ENCODE measurements at regions not wholly inside any gene's neighbourhood (a gene's known extent, or its start where the extent isn't known, plus 50 kb on each side); places are given as distances from the start of the nearest gene placed in this dataset.
"Not testable (repeated sequence)": the region's sequence is repeated elsewhere in the genome, so short reads cannot be mapped to it uniquely, and the experiment has no call there.

DNA sequence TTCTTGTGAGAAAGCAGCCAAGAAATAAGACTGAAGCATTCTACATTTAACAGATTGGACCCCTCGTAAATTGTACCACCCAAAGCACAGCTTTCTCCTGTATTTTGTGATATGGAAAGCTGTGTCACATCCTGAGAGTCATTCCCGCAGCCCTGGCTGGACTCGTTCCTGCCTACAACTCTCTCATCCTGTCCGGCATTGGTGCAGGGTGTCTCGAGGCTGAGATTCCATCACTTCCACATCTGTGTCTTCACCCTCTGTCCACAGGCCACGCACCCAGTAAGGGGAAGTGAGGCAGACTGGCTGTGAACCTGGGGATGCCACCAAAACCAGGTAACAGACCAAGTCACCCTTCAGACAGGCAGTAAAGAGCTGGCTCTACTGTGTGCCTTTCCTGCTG is 146.2 kb upstream of the KLF6 start:
- no peak for DNase-seq (ENCODE audit: extremely low read depth in 1 of 2, low read depth in 1 of 2)

DNA sequence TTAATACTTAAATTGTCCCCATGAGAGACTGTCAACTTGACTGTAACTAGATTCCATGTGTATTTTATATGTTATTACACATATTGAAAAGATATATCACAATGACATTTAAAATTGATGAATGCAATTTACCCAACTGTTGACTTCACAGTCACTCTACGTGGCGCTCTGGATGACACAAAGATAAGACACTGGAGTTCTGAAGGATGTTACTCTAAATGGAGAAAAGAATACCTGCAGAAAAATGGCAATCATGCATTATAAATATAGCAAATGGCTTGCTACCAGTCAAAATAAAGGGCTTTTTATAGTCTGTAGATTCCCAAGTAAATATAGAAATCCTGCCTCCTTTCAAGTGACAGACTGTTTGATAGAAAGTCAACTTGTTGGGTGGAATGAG is 143.6 kb upstream of the KLF6 start:
- no peak for DNase-seq (ENCODE audit: extremely low read depth in 1 of 2, low read depth in 1 of 2)

DNA sequence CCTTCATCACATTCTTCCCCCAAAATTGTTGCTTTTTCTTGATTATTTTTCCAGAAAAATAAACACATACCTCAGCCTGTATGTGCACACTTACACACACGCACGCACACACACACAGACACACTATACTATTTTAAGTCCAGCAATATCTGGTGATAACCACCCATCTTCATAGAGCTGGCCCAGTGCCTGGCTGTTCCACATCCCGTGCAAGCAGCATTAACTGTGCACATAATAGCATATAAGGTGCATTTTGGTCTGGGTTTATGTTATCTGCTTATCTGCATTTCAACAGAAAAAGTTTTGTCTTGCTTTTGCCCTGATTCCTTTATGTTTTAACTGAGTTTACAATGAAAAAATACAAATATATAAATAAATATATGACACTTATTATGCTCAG is 143.1 kb upstream of the KLF6 start:
- no peak for DNase-seq (ENCODE audit: extremely low read depth in 1 of 2, low read depth in 1 of 2)

DNA sequence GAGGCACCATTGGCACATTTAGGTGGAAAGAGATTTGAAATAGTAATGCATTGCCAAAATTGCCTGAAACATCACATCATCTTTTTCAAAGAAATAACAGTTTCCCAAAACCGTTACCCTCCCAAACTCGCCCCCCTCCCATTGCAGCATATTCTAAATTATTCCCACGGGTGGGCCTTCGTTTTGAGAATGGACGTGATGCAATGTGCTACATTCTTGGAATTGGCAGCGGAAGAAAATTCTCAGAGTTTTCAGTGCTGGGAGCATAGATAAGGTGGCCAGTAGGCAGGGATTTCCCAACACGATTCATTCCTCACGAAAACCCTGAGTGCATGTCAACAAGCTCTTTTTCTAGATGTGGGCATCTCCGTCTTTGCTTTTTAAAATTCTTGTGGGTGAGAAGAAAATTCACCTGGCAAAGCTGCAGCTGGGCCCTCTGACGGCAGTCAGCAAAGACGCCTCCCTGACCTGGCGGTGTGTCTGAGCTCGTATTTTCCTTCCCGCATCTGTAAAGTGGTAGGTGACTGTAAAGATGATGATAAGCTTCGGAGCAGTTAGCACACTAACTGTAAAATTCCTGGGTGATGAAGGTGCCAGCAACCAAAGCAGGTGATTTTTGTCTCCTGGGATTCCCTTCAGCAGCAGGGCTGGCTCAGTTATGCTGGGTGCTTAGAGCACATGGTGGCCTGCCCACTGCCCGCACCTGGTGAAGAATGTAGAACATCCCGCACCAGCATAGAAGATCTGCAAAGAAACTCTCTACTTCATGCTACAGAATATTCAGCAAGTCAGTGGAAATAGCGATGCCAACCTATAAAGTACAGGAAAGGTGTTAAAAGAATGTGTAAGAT is 141.9 kb upstream of the KLF6 start:
- DNase-seq (ENCODE audit: extremely low read depth in 1 of 2, low read depth in 1 of 2): no peak

DNA sequence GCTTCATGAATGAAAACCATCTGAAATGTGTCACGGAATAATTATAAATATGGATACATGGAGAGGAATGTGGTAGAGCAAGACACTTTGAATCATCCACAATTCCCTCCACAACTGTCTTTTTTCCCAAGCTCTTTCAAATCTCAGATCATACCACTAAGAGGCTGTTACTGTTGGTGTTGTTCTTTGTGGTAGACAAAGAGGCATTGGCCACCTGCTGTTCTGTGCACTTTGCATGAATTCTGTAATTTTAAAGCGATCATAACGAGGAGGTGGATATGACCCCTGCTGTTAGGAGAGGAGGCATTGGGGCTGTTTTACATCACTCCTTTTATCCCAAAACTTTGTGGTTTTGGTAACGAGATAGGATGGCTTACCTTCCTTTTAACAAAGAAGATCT is 141.2 kb upstream of the KLF6 start:
- DNase-seq (ENCODE audit: extremely low read depth in 1 of 2, low read depth in 1 of 2): no peak

DNA sequence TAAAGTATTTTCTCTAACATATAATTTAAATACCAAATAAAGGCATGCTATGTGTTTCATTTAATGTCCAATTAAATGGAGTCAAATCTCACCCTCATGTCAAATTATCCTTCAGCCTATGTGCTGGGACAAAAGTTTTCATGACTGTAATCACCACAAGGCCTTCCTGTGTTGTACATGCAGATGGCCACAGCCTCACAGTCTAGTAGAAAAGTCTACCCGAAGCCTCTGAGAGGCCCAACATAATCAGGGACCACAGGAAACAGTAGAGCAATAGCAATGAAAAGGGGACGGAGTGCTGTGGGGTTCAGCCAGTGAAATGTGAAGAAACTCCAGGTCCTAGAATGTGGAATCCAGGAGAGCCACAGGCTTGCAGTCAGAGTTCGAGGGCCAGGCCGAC is 140.2 kb upstream of the KLF6 start:
- DNase-seq (ENCODE audit: extremely low read depth in 1 of 2, low read depth in 1 of 2): no peak

DNA sequence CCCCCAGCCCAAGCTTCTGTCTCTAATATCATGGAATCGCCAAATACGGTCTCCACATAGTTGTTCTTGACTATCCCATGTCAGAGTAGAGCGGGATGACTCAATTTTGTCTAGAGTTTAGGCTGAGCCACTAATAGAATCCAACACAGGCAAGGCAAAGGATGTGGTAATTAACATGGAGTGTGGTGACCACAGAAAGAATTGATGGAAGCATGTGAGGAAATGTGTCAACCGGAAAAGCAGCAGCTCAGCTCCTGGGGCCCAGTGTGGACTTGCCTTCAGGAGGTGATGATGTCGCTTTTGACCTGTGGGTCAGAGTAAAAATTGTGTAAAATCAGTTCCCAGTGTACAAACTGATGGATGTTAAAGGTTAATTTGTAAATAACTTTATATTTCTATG is 139.3 kb upstream of the KLF6 start:
- DNase-seq (ENCODE audit: extremely low read depth in 1 of 2, low read depth in 1 of 2): no peak

DNA sequence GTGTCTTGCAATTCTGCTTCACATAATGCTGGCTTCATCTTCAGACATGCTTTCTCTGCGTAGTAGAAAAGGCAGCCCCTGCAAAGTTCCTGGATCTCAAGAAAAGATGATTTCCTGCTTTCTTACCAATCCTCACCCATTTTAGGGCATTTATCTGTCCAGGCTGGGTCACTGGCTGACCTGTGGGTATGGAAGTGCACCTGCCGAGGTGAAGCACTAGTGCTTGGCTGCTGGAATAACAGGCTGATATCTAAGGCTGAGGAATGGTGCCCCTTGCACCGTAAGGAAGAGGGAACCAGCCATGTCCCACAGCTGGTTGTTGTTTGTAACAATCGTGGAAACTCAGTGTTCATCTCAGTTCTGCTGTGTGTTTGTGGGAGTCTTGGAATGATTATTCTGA is 138.0 kb upstream of the KLF6 start:
- no peak for DNase-seq (ENCODE audit: extremely low read depth in 1 of 2, low read depth in 1 of 2)

DNA sequence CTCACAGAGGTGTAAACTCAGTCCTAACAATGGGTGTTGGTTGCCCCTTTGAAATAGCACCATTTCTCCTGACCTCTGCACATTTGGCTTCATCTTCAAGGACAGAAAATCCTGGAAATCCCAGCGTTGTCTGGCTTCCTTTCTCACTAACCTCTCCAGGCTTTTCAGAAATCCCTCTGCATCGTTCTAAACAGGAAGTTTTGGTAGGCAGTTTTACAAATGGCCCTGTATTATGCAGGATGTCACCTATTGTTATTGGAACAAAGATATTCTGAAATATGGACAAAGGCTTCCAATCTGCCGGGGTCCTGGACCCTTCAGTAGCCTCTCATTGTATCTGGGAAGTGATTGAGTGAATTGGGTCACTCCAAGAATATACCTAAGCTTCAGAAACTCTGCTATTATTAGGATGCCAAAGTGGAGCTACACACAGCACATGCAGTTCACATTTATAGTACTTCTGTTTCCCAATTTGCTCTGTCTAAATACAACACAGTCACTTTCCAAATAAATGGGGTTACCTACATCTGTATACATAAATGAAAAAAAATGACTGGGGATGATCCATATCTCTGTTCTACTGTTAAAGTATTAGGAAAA is 134.8 kb upstream of the KLF6 start:
- no peak for DNase-seq (ENCODE audit: extremely low read depth in 1 of 2, low read depth in 1 of 2)

DNA sequence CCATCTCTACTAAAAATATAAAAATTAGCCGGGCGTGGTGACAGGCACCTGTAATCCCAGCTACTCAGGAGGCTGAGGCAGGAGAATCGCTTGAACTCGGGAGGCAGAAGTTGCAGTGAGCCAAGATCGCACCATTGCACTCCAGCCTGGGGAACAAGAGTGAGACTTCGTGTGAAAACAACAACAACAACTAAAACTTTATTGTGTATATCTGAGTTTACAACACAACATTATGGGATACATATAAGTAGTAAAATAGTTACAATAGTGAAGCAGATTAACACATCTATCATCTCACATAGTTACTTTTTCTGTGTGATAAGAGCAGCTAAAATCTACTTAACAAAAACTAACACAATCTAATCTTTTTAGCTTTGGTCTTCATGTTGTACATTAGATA is 132.4 kb upstream of the KLF6 start:
- DNase-seq (ENCODE audit: extremely low read depth in 1 of 2, low read depth in 1 of 2): not testable (repeated sequence)

DNA sequence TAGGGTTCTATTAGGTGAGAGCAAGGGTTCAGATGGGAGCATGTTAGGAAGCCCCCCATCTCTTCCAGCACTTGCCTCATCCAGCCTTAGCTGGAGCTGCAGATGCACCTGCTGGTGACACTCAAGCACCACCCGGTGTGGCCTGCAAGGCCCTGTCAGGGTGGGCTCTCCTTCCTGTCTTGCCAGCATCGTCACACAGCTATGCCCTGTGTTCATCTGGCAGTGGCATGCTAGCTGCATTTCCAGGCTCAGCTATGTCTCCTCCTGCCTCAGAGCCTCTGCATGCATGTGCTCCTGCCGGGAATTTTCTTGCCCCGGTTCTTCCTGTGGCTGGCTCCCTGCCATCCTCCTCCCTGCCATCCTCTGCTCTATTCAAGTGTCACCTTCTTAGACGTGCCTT is 129.7 kb upstream of the KLF6 start:
- no peak for DNase-seq (ENCODE audit: extremely low read depth in 1 of 2, low read depth in 1 of 2)

DNA sequence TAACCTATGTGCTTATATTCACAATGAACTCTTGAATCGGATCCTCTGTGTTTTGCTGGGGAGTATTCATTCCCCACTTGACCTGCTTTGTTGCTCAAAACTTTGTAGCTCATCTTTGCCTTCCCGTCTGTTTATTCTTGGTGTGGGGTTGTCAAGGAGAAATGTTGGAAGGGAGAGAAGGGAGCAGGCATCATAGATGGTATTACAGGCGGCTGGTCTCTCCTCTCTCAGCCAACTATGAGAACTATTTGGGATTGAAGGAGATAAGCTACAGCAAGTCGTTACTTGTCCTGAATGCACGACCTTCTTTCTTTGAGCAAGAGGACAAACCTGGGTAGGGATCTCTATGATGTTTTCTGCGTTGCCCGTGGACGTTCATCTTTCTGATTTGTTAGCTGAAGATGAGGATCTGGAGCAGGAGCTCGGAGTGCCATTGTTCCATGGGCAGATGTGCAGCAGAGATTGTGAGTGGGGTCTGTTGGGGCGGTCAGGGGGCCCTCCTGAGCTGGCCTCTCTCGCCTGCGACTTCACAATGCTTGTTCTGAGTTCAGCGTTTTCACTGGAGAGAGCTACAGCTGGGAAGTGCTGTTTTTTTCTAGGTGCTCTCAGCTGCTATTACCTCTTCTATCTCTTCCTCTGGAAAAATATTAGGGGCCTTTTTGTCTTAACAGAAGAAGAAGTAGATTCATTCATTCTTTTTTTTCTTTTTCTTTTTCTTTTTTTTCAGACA is 126.9 kb upstream of the KLF6 start:
- no peak for DNase-seq (ENCODE audit: extremely low read depth in 1 of 2, low read depth in 1 of 2)

DNA sequence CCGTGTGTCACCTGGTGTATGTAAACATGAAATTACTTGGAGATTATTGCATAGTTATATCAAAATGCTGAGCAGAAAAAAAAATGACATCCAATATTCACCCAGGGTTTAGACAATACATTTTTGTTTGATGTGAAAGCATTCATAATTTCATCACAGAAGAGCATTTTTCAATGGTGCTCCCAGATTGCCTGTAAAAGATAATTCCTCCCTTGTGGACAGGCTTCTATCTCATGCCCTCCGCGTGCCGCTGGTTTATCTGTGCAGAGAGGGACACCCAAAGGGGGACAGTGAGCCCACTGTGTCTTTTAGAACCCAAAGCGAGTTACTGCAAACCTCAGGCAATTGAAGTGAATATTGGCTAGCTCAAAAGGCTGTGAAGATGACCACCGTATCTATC is 126.2 kb upstream of the KLF6 start:
- DNase-seq (ENCODE audit: extremely low read depth in 1 of 2, low read depth in 1 of 2): no peak

DNA sequence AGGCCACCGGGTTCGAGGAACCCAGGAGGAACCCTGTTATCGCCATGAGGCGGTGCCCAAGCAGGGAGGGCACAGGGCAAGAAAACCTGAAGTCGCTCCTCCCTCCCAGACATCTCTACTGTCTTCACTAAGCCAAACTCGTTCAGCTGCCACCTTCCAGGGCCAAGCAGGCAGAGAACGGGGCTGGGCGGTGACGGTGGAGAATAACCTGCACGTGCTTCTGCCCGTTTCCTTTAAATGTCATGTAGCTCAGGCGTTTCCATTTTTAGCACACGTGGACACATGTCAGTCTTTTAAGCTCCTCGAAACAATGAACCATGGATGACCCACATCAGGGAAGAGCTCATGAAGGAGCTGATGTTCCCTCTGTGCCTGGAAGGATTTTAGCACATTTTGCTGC is 124.3 kb upstream of the KLF6 start:
- no peak for DNase-seq (ENCODE audit: extremely low read depth in 1 of 2, low read depth in 1 of 2)

DNA sequence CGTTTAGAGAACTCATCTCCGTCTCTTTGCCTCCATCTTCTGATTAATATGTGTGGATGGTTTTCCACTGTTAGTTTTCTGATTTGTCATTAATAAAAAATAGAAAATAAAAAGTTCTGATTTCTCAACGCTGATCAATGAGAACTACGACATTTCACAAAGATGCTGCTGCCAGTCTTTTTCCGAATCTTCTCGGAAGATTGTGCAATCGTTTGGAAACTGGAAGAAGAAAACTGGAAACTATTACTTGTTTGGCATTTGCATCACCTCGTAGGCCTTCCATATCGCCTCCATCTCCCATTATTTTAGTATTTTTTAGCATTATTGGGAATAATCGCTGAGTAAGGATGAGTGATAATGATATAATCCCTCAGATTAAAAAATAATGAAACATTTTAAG is 123.2 kb upstream of the KLF6 start:
- no peak for DNase-seq (ENCODE audit: extremely low read depth in 1 of 2, low read depth in 1 of 2)

DNA sequence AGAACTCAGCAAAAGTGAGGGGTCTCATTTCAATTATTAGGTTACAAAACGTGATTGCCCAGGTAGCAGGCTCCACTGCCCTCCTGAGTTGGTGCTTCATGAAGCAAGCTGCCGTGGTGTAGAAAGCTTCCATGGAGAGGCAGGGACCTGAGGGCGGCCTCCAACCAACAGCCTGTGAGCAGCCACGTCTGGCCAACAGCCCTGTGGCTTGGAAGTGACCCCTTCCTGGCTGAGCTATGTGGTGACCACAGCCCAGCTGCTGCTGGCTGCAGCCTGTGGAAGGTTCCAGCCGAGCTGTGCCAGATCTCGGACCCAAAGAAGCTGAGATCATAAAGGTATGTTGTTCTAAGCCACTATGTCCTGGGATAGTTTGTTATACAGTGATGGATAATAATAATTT is 122.5 kb upstream of the KLF6 start:
- DNase-seq (ENCODE audit: extremely low read depth in 1 of 2, low read depth in 1 of 2): no peak

DNA sequence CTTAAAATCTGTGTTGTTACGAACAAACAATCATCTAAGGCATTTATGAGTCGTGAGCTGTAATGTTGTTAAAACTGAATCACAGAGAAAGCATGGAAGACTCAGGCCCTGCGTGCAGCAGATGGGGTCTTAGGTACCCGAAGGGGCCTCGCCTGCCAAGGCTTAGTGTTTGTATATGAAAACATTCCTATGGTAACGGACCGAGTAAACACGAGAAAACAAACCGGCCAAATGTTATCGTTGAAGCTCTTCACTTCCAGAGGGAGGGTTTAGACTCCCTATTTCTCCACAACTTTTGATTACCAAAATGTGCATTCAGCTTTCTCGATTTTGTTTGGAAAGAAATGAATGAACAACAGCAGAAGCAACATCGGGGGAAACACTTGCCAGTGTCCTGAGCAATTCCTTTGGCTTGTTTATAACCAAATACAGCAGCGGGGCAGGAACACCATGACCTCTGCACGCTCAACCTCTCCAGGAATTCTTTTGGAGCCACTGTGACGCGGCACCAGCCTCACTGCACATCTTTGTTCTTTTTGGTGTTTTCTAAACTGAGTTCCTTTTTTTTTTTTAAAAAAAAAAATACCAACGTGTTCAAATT is 121.6 kb upstream of the KLF6 start:
- DNase-seq (ENCODE audit: extremely low read depth in 1 of 2, low read depth in 1 of 2): no peak

DNA sequence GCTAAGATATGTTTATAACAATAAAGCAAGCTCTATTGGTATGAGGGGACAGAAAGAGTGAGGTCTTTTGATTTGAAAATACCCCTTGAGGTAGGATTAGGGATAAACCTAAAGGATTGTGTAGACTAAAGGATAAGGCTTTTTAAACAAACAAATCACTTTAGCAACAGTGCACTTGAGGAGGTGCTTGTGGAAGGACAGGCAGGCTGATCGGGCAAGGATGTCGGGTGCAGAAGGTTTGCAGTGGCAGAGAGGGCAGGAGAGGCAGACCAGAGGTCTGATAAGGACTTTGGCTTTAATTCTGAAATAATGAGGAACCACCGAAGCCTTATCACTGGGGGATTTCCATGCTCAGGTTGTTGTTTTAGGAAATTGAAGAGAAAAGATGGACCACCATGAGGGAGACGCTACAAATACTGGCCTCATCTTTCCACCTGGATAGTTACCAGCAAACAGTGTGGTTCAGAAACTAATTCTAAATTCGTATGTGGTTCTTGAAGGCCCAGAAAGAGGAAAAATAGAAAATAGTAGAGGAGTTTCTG is 119.5 kb upstream of the KLF6 start:
- no peak for DNase-seq (ENCODE audit: extremely low read depth in 1 of 2, low read depth in 1 of 2)

DNA sequence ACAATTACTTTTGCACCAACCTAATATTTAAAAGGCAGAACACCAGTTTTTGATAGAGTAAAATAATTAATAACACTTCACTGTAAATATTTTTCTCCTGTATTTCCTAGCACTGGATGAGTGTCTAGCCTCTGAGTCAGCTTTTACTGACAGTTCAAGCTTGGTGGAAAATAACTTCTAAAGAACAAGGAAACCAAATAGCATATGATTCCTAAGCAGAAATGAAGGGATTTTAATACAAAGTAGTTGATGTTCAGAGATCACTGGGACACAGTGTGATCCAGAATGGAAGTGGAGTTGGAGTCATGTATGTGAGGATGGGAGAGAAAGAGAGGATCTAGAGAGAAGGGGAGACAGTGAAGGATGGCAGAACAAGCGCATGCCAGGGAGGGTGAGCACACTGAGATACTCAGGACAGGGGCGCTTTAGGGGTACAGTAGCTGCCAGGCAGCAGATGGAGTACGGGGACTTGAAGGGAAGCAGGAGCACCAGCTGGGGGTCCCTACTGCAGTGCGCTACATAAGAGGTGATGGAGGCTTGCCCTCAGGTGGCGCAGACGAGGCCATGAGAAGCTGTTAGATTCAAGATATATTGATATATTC is 117.9 kb upstream of the KLF6 start:
- no peak for DNase-seq (ENCODE audit: extremely low read depth in 1 of 2, low read depth in 1 of 2)

DNA sequence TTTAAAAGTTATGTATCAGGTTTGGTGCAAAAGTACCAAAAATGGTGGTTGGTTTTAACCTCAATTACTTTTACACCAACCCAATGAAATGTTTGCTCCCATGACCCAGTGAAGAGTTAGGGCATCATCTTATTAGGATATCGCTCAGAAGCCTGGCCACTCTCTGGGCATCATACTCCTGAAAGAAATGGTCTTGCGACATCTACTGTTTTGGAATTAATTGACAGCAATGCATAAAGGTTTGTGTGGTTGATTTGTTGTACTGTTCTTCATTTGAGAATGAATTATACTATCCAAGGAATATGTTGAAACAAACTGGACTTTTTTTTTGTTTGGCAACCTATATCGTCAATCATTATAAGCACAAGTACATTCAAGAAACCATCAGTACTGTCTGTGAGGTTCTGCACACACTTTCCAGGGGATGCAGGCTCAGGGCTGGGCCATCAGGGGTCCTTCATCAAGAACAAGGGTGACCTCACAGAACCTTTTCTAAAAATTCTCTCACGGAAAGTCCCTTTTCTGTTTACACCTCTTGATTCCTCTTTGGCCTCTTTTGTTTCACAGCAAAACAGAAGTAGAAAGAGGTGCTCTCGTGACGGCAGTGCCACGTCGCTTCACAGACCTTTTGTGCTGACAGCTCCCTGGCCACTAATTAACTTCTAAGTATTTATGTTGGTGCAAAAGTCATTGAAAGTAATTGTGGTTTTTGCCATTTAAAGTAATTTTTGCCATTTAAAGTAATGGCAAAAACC is 117.2 kb upstream of the KLF6 start:
- DNase-seq (ENCODE audit: extremely low read depth in 1 of 2, low read depth in 1 of 2): no peak

Data from stimulated activated CD8-positive, alpha-beta memory T cell treated with anti-CD3 and anti-CD28 coated beads, Interleukin-7, amount 100 ng/mL, for 48 hours (primary cell).